SK-N-SH (cell line): ENCODE measurements at regions not wholly inside any gene's neighbourhood (a gene's known extent, or its start where the extent isn't known, plus 50 kb on each side); places are given as distances from the start of the nearest gene placed in this dataset.

Experiments used
- CTCF ChIA-PET: fragments of 300-600, 350-600 bp; formaldehyde crosslinking; extraction: SDS; loops from one replicate; lab custom pipeline; 2021; lab: Yijun Ruan, JAX
- POLR2A ChIA-PET: fragments of 350-600 bp; sonication (Branson Sonifier 250); formaldehyde crosslinking; extraction: SDS; loops from one replicate; lab custom pipeline; 2020; ENCODE audit warnings: antibody characterized with exemption, inconsistent platforms; lab: Yijun Ruan, JAX
- DNase-seq: peaks from one replicate; pipeline ENCODE4 v3.0.0; 2012
- H2AFZ ChIP-seq: fragments of 200-600 bp; sonication (generic); 2 replicates; pipeline ENCODE4 v1.8.1; 2016; ENCODE audit warnings: antibody characterized with exemption, mild to moderate bottlenecking, low read depth
- H3F3A ChIP-seq: fragments of 200-600 bp; sonication (generic); replicated peaks from 2 replicates; pipeline ENCODE3; 2016; ENCODE audit warnings: antibody characterized with exemption, mild to moderate bottlenecking; ENCODE audit not compliant: insufficient read depth
- H3K27ac ChIP-seq, 2 experiments: fragments of 200-500 bp in 1 of 2; fragments of 200-600 bp in 1 of 2; sonication (Bioruptor generic) in 1 of 2; sonication (generic), shearing (Covaris generic) in 1 of 2; 2 replicates each; pipeline versions ENCODE4 v1.5.1 to v1.6.1; 2014 to 2016; ENCODE audit warnings: low read depth in 2 of 2, inconsistent platforms in 1 of 2, low read length in 1 of 2, mild to moderate bottlenecking in 1 of 2, mixed read lengths in 1 of 2
- H3K27me3 ChIP-seq: fragments of 200-600 bp; sonication (generic), shearing (Covaris generic); 2 replicates; pipeline ENCODE4 v1.6.1; 2016; ENCODE audit warnings: mixed run types; ENCODE audit not compliant: insufficient read depth
- H3K36me3 ChIP-seq, 2 experiments: fragments of 200-500 bp in 1 of 2; fragments of 200-600 bp in 1 of 2; sonication (Bioruptor generic) in 1 of 2; sonication (generic) in 1 of 2; replicated peaks in 1 of 2; 2 replicates each; pipeline versions ENCODE3 to v1.5.1; 2014 to 2016; ENCODE audit warnings: low read length in 1 of 2, mild to moderate bottlenecking in 1 of 2; ENCODE audit not compliant: insufficient read depth in 2 of 2, control insufficient read depth in 1 of 2
- H3K4me1 ChIP-seq, 2 experiments: fragments of 200-500 bp in 1 of 2; fragments of 200-600 bp in 1 of 2; sonication (Bioruptor generic) in 1 of 2; sonication (generic), shearing (Covaris generic) in 1 of 2; 2 replicates each; pipeline versions ENCODE4 v1.5.1 to v1.6.1; 2014 to 2016; ENCODE audit warnings: low read depth in 1 of 2, low read length in 1 of 2, mixed run types in 1 of 2; ENCODE audit not compliant: insufficient read depth in 2 of 2, control insufficient read depth in 1 of 2
- H3K4me2 ChIP-seq: fragments of 200-600 bp; sonication (generic), shearing (Covaris generic); 2 replicates; pipeline ENCODE4 v1.6.1; 2017; ENCODE audit warnings: mixed run types
- H3K4me3 ChIP-seq, 2 experiments: fragments of 200-500 bp in 1 of 2; fragments of 200-600 bp in 1 of 2; sonication (Bioruptor generic) in 1 of 2; sonication (generic), shearing (Covaris generic) in 1 of 2; 2 replicates each; pipeline versions ENCODE4 v1.5.1 to v1.8.1; 2014 to 2016; ENCODE audit warnings: low read depth in 2 of 2, inconsistent platforms in 1 of 2, low read length in 1 of 2, mild to moderate bottlenecking in 1 of 2, mixed read lengths in 1 of 2, moderate library complexity in 1 of 2
- H3K79me2 ChIP-seq: fragments of 200-600 bp; sonication (generic); 2 replicates; pipeline ENCODE4 v1.8.1; 2017; ENCODE audit warnings: mild to moderate bottlenecking; ENCODE audit not compliant: insufficient read depth
- H3K9ac ChIP-seq: fragments of 200-600 bp; sonication (generic); 2 replicates; pipeline ENCODE4 v1.6.1; 2017; ENCODE audit warnings: mixed run types
- H3K9me2 ChIP-seq: fragments of 200-600 bp; sonication (generic); 2 replicates; pipeline ENCODE4 v1.6.1; 2017; ENCODE audit warnings: mixed run types
- H3K9me3 ChIP-seq: fragments of 200-600 bp; sonication (generic); 2 replicates; pipeline ENCODE4 v1.6.1; 2017; ENCODE audit warnings: mixed run types, mild to moderate bottlenecking, moderate library complexity
- H4K20me1 ChIP-seq: fragments of 200-600 bp; sonication (generic); 2 replicates; pipeline ENCODE4 v1.6.1; 2017; ENCODE audit warnings: mild to moderate bottlenecking, mixed run types; ENCODE audit not compliant: insufficient read depth
- CHD2 ChIP-seq: fragments of 150-350 bp; IDR thresholded peaks from 2 replicates; pipeline ENCODE4 v1.6.1; 2018; ENCODE audit warnings: low read length; ENCODE audit not compliant: partially characterized antibody
- ELF1 ChIP-seq: IDR thresholded peaks from 2 replicates; pipeline ENCODE4 v1.4.0; 2012
- EP300 ChIP-seq, 2 experiments: IDR thresholded peaks; 2 replicates each; pipeline versions ENCODE4 v1.4.0 to v1.6.1; 2012; ENCODE audit warnings: borderline replicate concordance in 1 of 2, low read depth in 1 of 2, low read length in 1 of 2
- FOSL2 ChIP-seq: IDR thresholded peaks from 2 replicates; pipeline ENCODE4 v1.4.0; 2012; ENCODE audit warnings: low read depth, mild to moderate bottlenecking, moderate library complexity, borderline replicate concordance
- FOXJ3 ChIP-seq: sonication (generic); formaldehyde crosslinking; IDR thresholded peaks from 2 replicates; pipeline ENCODE4 v1.5.1; 2020; ENCODE audit warnings: mild to moderate bottlenecking, missing genetic modification reagents
- FOXM1 ChIP-seq: IDR thresholded peaks from 2 replicates; pipeline ENCODE4 v1.4.0; 2012; ENCODE audit warnings: low read depth, mild to moderate bottlenecking
- GATA2 ChIP-seq: sonication (generic); formaldehyde crosslinking; IDR thresholded peaks from 2 replicates; pipeline ENCODE4 v1.5.0; 2020; ENCODE audit warnings: mild to moderate bottlenecking, missing genetic modification reagents
- IRF3 ChIP-seq: fragments of 150-350 bp; IDR thresholded peaks from 2 replicates; pipeline ENCODE4 v1.6.1; 2016; ENCODE audit warnings: mild to moderate bottlenecking, low read depth, low read length
- JUND ChIP-seq: IDR thresholded peaks from 2 replicates; pipeline ENCODE4 v1.4.0; 2012
- MAX ChIP-seq: IDR thresholded peaks from 2 replicates; pipeline ENCODE4 v1.4.0; 2012; ENCODE audit warnings: low read depth
- MEF2A ChIP-seq: IDR thresholded peaks from 2 replicates; pipeline ENCODE4 v1.4.0; 2012; ENCODE audit warnings: low read depth, borderline replicate concordance
- MXI1 ChIP-seq: IDR thresholded peaks from 2 replicates; pipeline ENCODE4 v1.6.1; 2012; ENCODE audit warnings: mild to moderate bottlenecking, low read depth, low read length, improper control_type of control experiment
- NFIC ChIP-seq: IDR thresholded peaks from 2 replicates; pipeline ENCODE4 v1.4.0; 2012; ENCODE audit warnings: borderline replicate concordance
- NRF1 ChIP-seq: IDR thresholded peaks from 2 replicates; pipeline ENCODE4 v1.6.1; 2012; ENCODE audit warnings: low read depth, mild to moderate bottlenecking, low read length
- PBX3 ChIP-seq: IDR thresholded peaks from 2 replicates; pipeline ENCODE4; 2012
- POLR2AphosphoS5 ChIP-seq: IDR thresholded peaks from 2 replicates; pipeline ENCODE4 v1.6.1; 2012; ENCODE audit warnings: low read depth, low read length
- RFX5 ChIP-seq: IDR thresholded peaks from 2 replicates; pipeline ENCODE4 v1.6.1; 2012; ENCODE audit warnings: mild to moderate bottlenecking, improper control_type of control experiment, low read length
- RXRA ChIP-seq: IDR thresholded peaks from 2 replicates; pipeline ENCODE4 v1.4.0; 2012; ENCODE audit warnings: low read depth, mild to moderate bottlenecking, borderline replicate concordance
- TCF12 ChIP-seq: IDR thresholded peaks from 2 replicates; pipeline ENCODE4 v1.4.0; 2012
- USF1 ChIP-seq: IDR thresholded peaks from 2 replicates; pipeline ENCODE4 v1.4.0; 2012; ENCODE audit warnings: low read depth, borderline replicate concordance
- WGBS: methylation state at CpG from one replicate; pipeline ENCODE4 v1.1.6; 2017; ENCODE audit warnings: low lambda C conversion rate; 5-methylcytosine and 5-hydroxymethylcytosine counted together

GRCh38 chr2:7681881-7682461 is 764.8 kb downstream of the RNF144A start:
- H3K9me3 ChIP-seq = no peaks in the 10 kb centered on the region
- H3K36me3 ChIP-seq = no peaks in the 10 kb centered on the region
- TF ChIP-seq PBX3 (no peak), CHD2 (no peak), NRF1 (no peak), EP300 (IDR thresholded peaks at IDR 0.05; ENCODE audit: borderline replicate concordance in 1 of 2, low read depth in 1 of 2, low read length in 1 of 2) (no peak)
- H3K4me1 ChIP-seq = no peaks in the 10 kb centered on the region
- H3K4me3 ChIP-seq = no peak overlapping the region
- no peaks in the 10 kb centered on the region for H3K79me2 ChIP-seq
- ChIA-PET CTCF (interaction anchor here (1.3 kb wide), 1 partner anchor 255 kb away, joined by 3 read pairs; no protein-coding TSS in a partner anchor), POLR2A (no interaction called here)
- 95% methylated on average over 3 of the region's 3 CpGs for WGBS
- H3F3A ChIP-seq = no peaks in the 10 kb centered on the region
- H4K20me1 ChIP-seq = no peaks in the 10 kb centered on the region
- H3K27ac ChIP-seq = no peak overlapping the region
- no peak overlapping the region for H3K4me2 ChIP-seq
- H3K27me3 ChIP-seq = no peaks in the 10 kb centered on the region
- H3K9ac ChIP-seq = no peak overlapping the region
- no peak overlapping the region for H2AFZ ChIP-seq
- DNase-seq = no peak
- no peaks in the 10 kb centered on the region for H3K9me2 ChIP-seq

GRCh38 chr2:7683196-7683595 is 766.0 kb downstream of the RNF144A start:
- Histone ChIP-seq H3F3A (no peaks in the 10 kb centered on the region), H3K79me2 (no peaks in the 10 kb centered on the region), H3K9ac (no peak overlapping the region), H3K9me3 (no peaks in the 10 kb centered on the region), H3K27me3 (no peaks in the 10 kb centered on the region), H3K4me1 (no peaks in the 10 kb centered on the region), H3K36me3 (no peaks in the 10 kb centered on the region), H3K9me2 (no peaks in the 10 kb centered on the region), H3K4me2 (no peak overlapping the region), H3K27ac (no peak overlapping the region), H4K20me1 (no peaks in the 10 kb centered on the region), H2AFZ (no peak overlapping the region), H3K4me3 (no peak overlapping the region)
- 83% methylated on average over 8 of the region's 8 CpGs for WGBS
- no peak for TF ChIP-seq FOSL2
- no peak for TF ChIP-seq NRF1
- TF ChIP-seq FOXJ3 (CRISPR knock-in tag) = no peak
- TF ChIP-seq IRF3 = no peak
- no peak for TF ChIP-seq FOXM1
- no peak for TF ChIP-seq USF1
- no peak for TF ChIP-seq TCF12
- TF ChIP-seq POLR2AphosphoS5 = no peak
- no peak for TF ChIP-seq ELF1
- TF ChIP-seq GATA2 (CRISPR knock-in tag) = no peak
- no peak for TF ChIP-seq RXRA
- no peak for TF ChIP-seq CHD2
- TF ChIP-seq MEF2A = no peak
- no peak for TF ChIP-seq RFX5
- TF ChIP-seq NFIC = no peak
- TF ChIP-seq MXI1 = no peak
- no peak for TF ChIP-seq MAX
- no peak for TF ChIP-seq JUND
- ChIA-PET POLR2A (no interaction called here), CTCF (interaction anchor here (1.0 kb wide), 1 partner anchor 24 kb away, joined by 3 read pairs; no protein-coding TSS in a partner anchor)
- no peak for DNase-seq
